Activated CD8-positive, alpha-beta T cell treated with anti-CD3 and anti-CD28 coated beads, Interleukin-2, amount 10 ng/mL, durations not matched to agents 7 days and 5 days (primary cell): ENCODE measurements at regions not wholly inside any gene's neighbourhood (a gene's known extent, or its start where the extent isn't known, plus 50 kb on each side); places are given as distances from the start of the nearest gene placed in this dataset.

ENCODE experiments used
- ATAC-seq: fragments of 150-1000 bp; cut with Tn5 transposase; one replicate; pipeline ENCODE4 v1.10.0; 2021; ENCODE audit warnings: moderate library complexity
- CTCF ChIA-PET: fragments of 350-600 bp; sonication (Branson Sonifier 250); formaldehyde crosslinking; loops from one replicate; lab custom pipeline; 2021; ENCODE audit warnings: antibody characterized with exemption; lab: Charles Lee
- POLR2A ChIA-PET: fragments of 350-600 bp; sonication (Branson Sonifier 250); formaldehyde crosslinking; loops from one replicate; lab custom pipeline; 2021; ENCODE audit warnings: antibody characterized with exemption; lab: Charles Lee
- DNase-seq: peaks from one replicate; pipeline ENCODE4 v3.0.0-alpha.2; 2020
- H3K27ac Mint-ChIP-seq: one replicate; pipeline ENCODE4 v1.8.0; 2021; ENCODE audit warnings: mild to moderate bottlenecking, mixed read lengths
- H3K27me3 Mint-ChIP-seq: one replicate; pipeline ENCODE4 v1.8.0; 2021; ENCODE audit warnings: low read depth, mixed read lengths
- H3K36me3 Mint-ChIP-seq: one replicate; pipeline ENCODE4 v1.8.0; 2021; ENCODE audit warnings: low read depth, mixed read lengths
- H3K4me1 Mint-ChIP-seq: one replicate; pipeline ENCODE4 v1.8.0; 2021; ENCODE audit warnings: low read depth, mixed read lengths
- H3K4me3 Mint-ChIP-seq: one replicate; pipeline ENCODE4 v1.8.0; 2021; ENCODE audit warnings: mild to moderate bottlenecking, mixed read lengths
- H3K9me3 Mint-ChIP-seq: one replicate; pipeline ENCODE4 v1.8.0; 2022; ENCODE audit warnings: mixed read lengths; ENCODE audit not compliant: insufficient read depth

DNA sequence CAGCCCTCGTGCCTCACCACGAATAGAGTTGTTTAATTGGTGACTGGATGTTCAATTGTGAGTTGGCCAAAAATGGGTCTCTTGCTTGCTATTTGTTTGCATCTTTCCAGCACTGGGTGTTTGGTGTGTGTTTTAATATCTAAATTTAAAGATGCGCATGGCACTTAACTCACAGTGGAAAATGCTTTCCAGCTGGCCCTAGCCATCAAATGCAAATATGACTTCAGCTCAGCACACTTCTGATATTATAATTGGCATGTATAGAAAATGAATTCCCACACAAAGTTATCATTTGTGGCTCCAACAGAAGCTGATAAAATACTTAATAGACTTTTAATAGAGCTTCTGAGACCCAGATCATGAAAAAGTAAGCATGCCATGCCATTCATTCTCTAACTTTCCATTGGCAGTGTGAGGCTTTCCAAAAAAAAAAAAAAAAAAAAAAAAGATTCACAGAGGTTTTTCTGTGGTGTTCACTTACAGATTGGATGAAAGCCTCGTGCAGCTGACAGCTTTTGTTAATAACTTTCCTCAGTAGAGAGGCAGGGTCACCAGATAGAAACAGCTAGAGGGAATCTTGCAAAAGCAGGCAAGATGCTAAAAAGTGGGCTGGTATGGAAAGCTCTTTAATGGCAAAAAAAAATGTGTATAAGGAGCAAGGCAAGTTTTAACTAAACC lies 425.2 kb downstream of the GALC start:
- H3K9me3 Mint-ChIP-seq = peaks cover 6% of the 10 kb centered on the region
- H3K4me1 Mint-ChIP-seq = peaks cover 3% of the 10 kb centered on the region
- H3K27me3 Mint-ChIP-seq = no peaks in the 10 kb centered on the region
- CTCF ChIA-PET = interaction anchor here (0.6 kb wide), 1 partner anchor 12 kb away, joined by 3 read pairs; no protein-coding TSS in a partner anchor
- H3K36me3 Mint-ChIP-seq = no peaks in the 10 kb centered on the region
- ATAC-seq (no peak), DNase-seq (no peak)
- POLR2A ChIA-PET = no interaction called here
- no peak overlapping the region for H3K27ac Mint-ChIP-seq
- H3K4me3 Mint-ChIP-seq = no peak overlapping the region

- DNase-seq (no peak), ATAC-seq (no peak)
- Mint-ChIP-seq H3K4me1 (peaks cover 3% of the 10 kb centered on the region), H3K9me3 (peaks cover 6% of the 10 kb centered on the region), H3K27ac (no peak overlapping the region), H3K4me3 (no peak overlapping the region), H3K36me3 (no peaks in the 10 kb centered on the region), H3K27me3 (no peaks in the 10 kb centered on the region)
- ChIA-PET POLR2A (no interaction called here), CTCF (no interaction called here)
These were observed 426.0 kb downstream of the GALC start for GRCh38 chr14:87566991-87567390.

- no peaks in the 10 kb centered on the region for H3K36me3 Mint-ChIP-seq
- peaks cover 14% of the 10 kb centered on the region for H3K9me3 Mint-ChIP-seq
- no peak overlapping the region for H3K27ac Mint-ChIP-seq
- ATAC-seq (no peak), DNase-seq (no peak)
- CTCF ChIA-PET = no interaction called here
- H3K27me3 Mint-ChIP-seq = no peaks in the 10 kb centered on the region
- no peaks in the 10 kb centered on the region for H3K4me1 Mint-ChIP-seq
- H3K4me3 Mint-ChIP-seq = no peak overlapping the region
- POLR2A ChIA-PET = no interaction called here
These were observed 445.4 kb downstream of the GALC start for GRCh38 chr14:87547536-87547935.

DNA sequence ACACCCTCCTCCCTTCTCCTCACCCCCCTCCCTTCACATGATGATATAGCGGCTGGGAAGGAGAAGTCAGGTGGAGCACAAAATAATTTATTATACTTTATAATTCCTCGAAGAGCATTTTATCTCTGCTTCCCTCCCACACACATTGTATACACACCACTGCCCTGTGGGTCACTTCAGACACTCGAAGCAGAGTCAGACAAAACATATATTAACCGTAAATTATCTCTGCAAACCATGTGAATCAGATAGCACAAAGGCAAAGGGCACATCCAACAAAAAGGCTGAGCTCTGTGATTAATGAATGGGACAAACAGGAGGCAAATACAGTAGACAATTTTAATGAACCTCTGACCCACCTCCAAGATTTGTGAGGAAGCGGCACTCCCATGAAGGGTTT lies 450.7 kb downstream of the GALC start:
- DNase-seq (no peak), ATAC-seq (no peak)
- POLR2A ChIA-PET = no interaction called here
- CTCF ChIA-PET = no interaction called here
- Mint-ChIP-seq H3K27me3 (no peaks in the 10 kb centered on the region), H3K27ac (no peak overlapping the region), H3K4me3 (no peak overlapping the region), H3K4me1 (no peaks in the 10 kb centered on the region), H3K9me3 (peaks cover 10% of the 10 kb centered on the region), H3K36me3 (no peaks in the 10 kb centered on the region)

GRCh38 chr14:87540339-87540738 lies 452.6 kb downstream of the GALC start:
- no peaks in the 10 kb centered on the region for H3K4me1 Mint-ChIP-seq
- DNase-seq (no peak), ATAC-seq (no peak)
- no peak overlapping the region for H3K4me3 Mint-ChIP-seq
- ChIA-PET POLR2A (no interaction called here), CTCF (no interaction called here)
- H3K27me3 Mint-ChIP-seq = no peaks in the 10 kb centered on the region
- no peaks in the 10 kb centered on the region for H3K36me3 Mint-ChIP-seq
- H3K27ac Mint-ChIP-seq = no peak overlapping the region
- H3K9me3 Mint-ChIP-seq = peaks cover 5% of the 10 kb centered on the region

- H3K4me3 Mint-ChIP-seq = no peak overlapping the region
- no peaks in the 10 kb centered on the region for H3K4me1 Mint-ChIP-seq
- H3K9me3 Mint-ChIP-seq = no peaks in the 10 kb centered on the region
- no peak overlapping the region for H3K27ac Mint-ChIP-seq
- H3K36me3 Mint-ChIP-seq = no peaks in the 10 kb centered on the region
- CTCF ChIA-PET = no interaction called here
- POLR2A ChIA-PET = no interaction called here
- ATAC-seq = no peak
- no peaks in the 10 kb centered on the region for H3K27me3 Mint-ChIP-seq
- no peak for DNase-seq
These were observed 463.9 kb downstream of the GALC start for GRCh38 chr14:87529081-87529480.

DNA sequence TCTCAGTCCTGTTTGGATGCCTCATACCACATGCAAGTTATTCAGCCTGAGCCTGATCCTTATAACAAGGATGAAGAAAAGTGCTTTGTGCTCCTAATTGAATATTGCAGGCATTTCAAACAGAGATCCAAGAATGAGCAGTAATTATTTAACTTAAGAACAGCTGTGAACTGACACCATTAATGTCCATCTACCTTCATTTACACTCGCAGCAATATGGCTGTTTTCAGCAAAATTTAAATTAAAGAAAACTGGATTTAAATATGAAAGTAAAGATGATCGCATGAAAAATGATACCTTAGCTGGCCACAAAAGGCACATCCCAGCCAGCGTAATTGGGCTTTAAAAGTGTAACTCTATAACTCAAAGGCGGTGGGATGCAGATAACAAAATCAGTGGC lies 466.3 kb downstream of the GALC start:
- H3K27me3 Mint-ChIP-seq = no peaks in the 10 kb centered on the region
- no peak overlapping the region for H3K27ac Mint-ChIP-seq
- CTCF ChIA-PET = no interaction called here
- no peaks in the 10 kb centered on the region for H3K9me3 Mint-ChIP-seq
- H3K4me1 Mint-ChIP-seq = no peaks in the 10 kb centered on the region
- no peaks in the 10 kb centered on the region for H3K36me3 Mint-ChIP-seq
- no peak for DNase-seq
- H3K4me3 Mint-ChIP-seq = no peak overlapping the region
- POLR2A ChIA-PET = no interaction called here
- ATAC-seq = no peak

GRCh38 chr14:87524011-87524410 lies 469.0 kb downstream of the GALC start:
- H3K4me1 Mint-ChIP-seq = no peaks in the 10 kb centered on the region
- H3K27ac Mint-ChIP-seq = no peak overlapping the region
- ChIA-PET CTCF (no interaction called here), POLR2A (no interaction called here)
- H3K4me3 Mint-ChIP-seq = no peak overlapping the region
- ATAC-seq = no peak
- no peaks in the 10 kb centered on the region for H3K36me3 Mint-ChIP-seq
- no peaks in the 10 kb centered on the region for H3K27me3 Mint-ChIP-seq
- H3K9me3 Mint-ChIP-seq = no peaks in the 10 kb centered on the region
- no peak for DNase-seq

DNA sequence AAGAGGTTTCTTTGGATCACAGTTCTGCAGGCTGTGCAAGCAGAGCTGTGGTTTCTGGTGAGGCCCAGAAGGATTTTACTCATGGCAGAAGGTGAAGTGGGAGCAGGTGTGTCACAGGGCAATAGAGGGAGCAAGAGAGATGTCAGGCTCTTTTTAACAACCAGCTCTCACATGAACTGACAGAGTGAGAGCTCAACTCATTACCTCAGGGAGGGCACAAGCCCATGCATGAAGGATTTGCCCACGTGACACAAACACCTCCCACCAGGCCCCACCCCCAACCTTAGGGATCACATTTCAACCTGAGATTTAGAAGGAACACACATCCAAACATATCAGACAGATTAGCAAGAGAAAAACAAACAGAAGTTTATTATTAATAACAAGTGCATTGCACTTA lies 470.4 kb downstream of the GALC start:
- H3K4me3 Mint-ChIP-seq = no peak overlapping the region
- ATAC-seq (no peak), DNase-seq (no peak)
- no peaks in the 10 kb centered on the region for H3K27me3 Mint-ChIP-seq
- CTCF ChIA-PET = no interaction called here
- POLR2A ChIA-PET = no interaction called here
- no peaks in the 10 kb centered on the region for H3K9me3 Mint-ChIP-seq
- no peaks in the 10 kb centered on the region for H3K36me3 Mint-ChIP-seq
- H3K27ac Mint-ChIP-seq = no peak overlapping the region
- no peaks in the 10 kb centered on the region for H3K4me1 Mint-ChIP-seq

DNA sequence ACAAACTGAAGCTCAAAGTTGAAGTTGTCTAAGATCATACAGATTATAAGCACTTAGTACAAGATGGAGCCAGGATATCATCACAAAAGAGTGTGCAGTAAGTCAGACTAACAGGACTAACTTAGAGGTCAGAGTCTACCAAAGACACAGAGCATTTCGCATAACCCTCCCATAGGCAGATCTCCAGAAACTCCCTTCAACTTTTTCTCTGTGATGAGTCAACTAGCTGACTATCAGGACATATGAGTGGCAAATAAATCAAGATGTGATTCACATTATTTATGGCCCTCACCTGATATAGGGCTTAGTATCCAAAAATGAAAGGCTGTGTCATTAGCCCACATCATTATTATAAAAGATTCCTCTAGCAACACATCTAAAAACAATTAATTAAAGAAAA lies 484.6 kb downstream of the GALC start:
- DNase-seq = no peak
- POLR2A ChIA-PET = no interaction called here

DNA sequence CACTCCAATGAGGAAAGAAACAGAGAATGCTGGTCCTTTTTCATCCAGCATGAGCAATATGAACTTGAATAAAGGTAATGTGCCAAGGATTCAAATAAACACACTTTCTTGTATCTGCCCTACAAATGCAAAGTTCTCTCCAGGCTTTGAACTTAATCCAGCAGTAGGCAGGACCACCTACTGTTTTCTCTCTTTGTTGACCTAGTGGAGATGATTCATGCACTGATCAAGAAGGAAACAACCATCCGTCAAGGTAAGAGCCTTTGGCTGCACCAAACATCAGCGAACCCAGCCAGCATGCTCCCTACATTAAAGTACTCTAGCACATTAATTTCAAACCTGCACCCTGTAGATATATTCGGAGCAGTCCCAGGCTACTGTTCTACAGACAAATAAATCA lies 489.3 kb downstream of the GALC start:
- no peak for DNase-seq
- no peaks in the 10 kb centered on the region for H3K27me3 Mint-ChIP-seq
- POLR2A ChIA-PET = no interaction called here
- H3K4me3 Mint-ChIP-seq = no peak overlapping the region
- no peaks in the 10 kb centered on the region for H3K4me1 Mint-ChIP-seq
- H3K36me3 Mint-ChIP-seq = no peaks in the 10 kb centered on the region
- CTCF ChIA-PET = no interaction called here
- no peak overlapping the region for H3K27ac Mint-ChIP-seq
- no peaks in the 10 kb centered on the region for H3K9me3 Mint-ChIP-seq
- ATAC-seq = no peak

More for the DNA sequence above, 484.6 kb downstream of the GALC start:
- no peak for ATAC-seq
- CTCF ChIA-PET = no interaction called here
- no peaks in the 10 kb centered on the region for H3K4me1 Mint-ChIP-seq
- no peak overlapping the region for H3K27ac Mint-ChIP-seq
- H3K36me3 Mint-ChIP-seq = no peaks in the 10 kb centered on the region
- H3K4me3 Mint-ChIP-seq = no peak overlapping the region
- H3K27me3 Mint-ChIP-seq = no peaks in the 10 kb centered on the region
- H3K9me3 Mint-ChIP-seq = peaks cover 4% of the 10 kb centered on the region

DNA sequence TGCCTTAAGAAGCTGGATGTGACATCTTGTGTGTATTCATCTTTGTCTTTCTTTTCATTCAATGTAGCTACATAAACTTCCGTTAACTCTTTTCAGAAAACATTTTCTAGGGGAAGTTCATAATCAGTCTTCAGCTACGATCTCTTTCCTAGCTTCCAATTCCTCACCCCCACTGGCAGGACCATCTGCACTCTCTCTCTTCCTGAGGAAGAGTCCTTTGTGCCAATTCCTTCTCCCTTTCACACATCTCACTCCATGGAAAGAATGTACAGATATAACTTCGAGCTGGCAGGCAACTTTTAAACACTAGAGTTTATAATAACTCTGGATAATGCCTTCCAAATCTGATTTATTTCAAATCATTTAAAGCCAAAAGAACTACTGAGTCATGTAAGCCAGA lies 495.7 kb downstream of the GALC start:
- ChIA-PET CTCF (no interaction called here), POLR2A (no interaction called here)
- Mint-ChIP-seq H3K27me3 (no peaks in the 10 kb centered on the region), H3K4me3 (no peak overlapping the region), H3K9me3 (no peaks in the 10 kb centered on the region), H3K4me1 (no peaks in the 10 kb centered on the region), H3K27ac (no peak overlapping the region), H3K36me3 (no peaks in the 10 kb centered on the region)
- DNase-seq (no peak), ATAC-seq (no peak)

GRCh38 chr14:87494010-87494409 lies 499.0 kb downstream of the GALC start:
- H3K27ac Mint-ChIP-seq = no peak overlapping the region
- ATAC-seq (no peak), DNase-seq (no peak)
- no peaks in the 10 kb centered on the region for H3K27me3 Mint-ChIP-seq
- H3K4me3 Mint-ChIP-seq = no peak overlapping the region
- H3K36me3 Mint-ChIP-seq = no peaks in the 10 kb centered on the region
- POLR2A ChIA-PET = no interaction called here
- CTCF ChIA-PET = no interaction called here
- H3K4me1 Mint-ChIP-seq = no peaks in the 10 kb centered on the region
- H3K9me3 Mint-ChIP-seq = no peaks in the 10 kb centered on the region
